GM19043 (cell line): ENCODE measurements at regions not wholly inside any gene's neighbourhood (a gene's known extent, or its start where the extent isn't known, plus 50 kb on each side); places are given as distances from the start of the nearest gene placed in this dataset.
"Not testable (repeated sequence)": the region's sequence is repeated elsewhere in the genome, so short reads cannot be mapped to it uniquely, and the experiment has no call there.

Experiments used
- ATAC-seq: cut with Tn5 transposase; IDR thresholded peaks from one replicate; pipeline ENCODE4 v1.9.1; 2021; ENCODE audit warnings: low read depth; ENCODE audit not compliant: unreplicated experiment

- no peak for ATAC-seq
Observed at GRCh38 chr4:1544861-1545281, 138.6 kb upstream of the NKX1-1 start.

DNA sequence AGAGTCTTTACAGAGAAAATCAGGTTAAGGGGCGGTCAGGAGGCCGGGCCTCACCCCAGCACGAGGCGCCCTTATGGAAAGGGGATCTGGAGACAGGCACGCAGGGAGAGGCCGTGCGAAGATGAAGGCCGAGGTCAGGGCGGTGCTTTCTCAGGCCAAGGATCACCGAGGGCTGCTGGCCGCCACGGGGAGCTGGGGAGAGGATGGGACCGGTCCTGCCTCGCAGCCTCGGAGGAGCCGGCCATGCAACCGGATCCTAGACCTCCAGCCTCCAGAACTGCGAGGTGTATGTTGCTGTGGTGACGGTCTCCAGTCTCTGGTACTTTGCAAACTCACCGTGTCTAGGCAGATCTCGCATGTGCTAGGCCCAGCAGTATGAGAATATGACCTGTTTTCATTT lies 138.2 kb upstream of the NKX1-1 start:
- not testable (repeated sequence) for ATAC-seq

DNA sequence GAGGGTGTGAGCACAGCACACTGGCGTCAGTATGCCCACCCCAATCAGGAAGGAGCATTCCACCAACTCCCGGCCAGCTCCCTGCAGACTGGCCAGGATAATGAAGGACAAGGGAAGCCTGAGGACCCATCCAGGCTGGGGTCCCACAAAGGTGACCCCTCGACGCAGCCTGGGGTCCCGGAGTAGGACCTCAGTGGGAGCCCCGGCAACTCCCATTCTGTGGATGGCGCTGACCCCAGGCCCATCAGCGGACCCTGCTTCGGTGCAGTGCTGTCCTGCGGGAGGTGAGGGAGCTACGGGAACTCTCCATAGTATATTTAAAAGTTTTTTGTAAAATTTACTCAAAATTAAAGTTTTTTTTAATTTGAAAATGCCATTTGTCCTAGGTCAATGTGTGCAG lies 137.7 kb upstream of the NKX1-1 start:
- ATAC-seq = no peak

- no peak for ATAC-seq
Observed at GRCh38 chr4:1543561-1543960, 137.3 kb upstream of the NKX1-1 start.

DNA sequence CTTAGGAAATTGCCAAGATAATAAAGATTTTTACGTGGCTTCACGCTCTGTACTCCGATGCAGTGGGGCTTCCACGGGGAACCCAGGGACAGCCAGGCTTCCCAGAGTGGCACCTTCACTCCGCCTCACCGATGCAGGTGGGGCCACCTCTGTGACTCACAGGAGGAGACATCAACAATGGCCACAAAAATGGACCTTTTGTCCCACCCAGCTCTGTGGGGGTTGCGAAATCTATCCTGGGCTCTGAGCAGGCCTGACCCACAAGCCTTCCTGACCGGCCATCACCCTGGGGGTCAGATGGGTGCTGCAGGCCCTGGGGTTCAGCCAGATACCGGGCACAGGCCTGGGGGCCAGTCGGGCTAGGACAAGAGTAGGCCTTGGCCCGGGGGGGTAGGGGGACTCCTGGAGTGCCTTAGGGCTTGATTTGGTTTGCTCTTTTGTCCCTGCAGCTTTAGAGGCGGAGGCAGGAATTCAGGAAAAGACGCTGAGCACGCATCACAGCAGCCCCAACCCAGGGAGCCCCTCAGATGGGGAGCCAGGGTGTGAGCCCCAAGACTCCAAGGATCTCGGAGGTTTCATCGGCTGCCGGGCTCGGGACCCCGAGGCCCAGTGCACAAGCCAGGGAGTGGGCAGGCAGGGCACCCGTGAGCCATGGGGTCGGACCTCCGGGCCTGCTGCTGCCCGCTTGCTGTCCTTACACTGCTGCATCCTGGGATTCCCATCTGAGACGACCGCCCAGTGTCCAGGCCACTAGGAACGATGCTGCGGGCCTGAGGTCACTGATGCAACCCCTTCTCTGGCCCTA lies 136.5 kb upstream of the NKX1-1 start:
- ATAC-seq = no peak

DNA sequence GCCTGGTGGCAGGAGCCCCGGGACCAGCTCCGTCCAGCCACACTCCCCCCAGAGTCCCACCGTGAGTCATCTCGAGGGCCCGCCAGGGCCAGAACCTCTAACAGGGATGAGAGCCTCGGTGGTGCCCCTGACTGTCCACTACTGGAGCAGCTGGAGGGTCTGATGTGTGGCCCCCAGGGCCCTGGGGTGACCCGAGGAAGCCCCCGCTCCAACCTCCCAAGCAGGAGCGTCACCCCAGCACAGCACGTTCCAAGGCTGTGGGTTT lies 135.9 kb upstream of the NKX1-1 start:
- ATAC-seq = no peak

- ATAC-seq = no peak
Observed at GRCh38 chr4:1541449-1542225, 135.4 kb upstream of the NKX1-1 start.

- no peak for ATAC-seq
Observed at GRCh38 chr4:1540601-1541375, 134.5 kb upstream of the NKX1-1 start.

GRCh38 chr4:1539859-1540600 lies 133.8 kb upstream of the NKX1-1 start:
- no peak for ATAC-seq

- ATAC-seq = no peak
Observed at GRCh38 chr4:1538941-1539772, 132.9 kb upstream of the NKX1-1 start.

- ATAC-seq = no peak
Observed at GRCh38 chr4:1538096-1538410, 131.8 kb upstream of the NKX1-1 start.

DNA sequence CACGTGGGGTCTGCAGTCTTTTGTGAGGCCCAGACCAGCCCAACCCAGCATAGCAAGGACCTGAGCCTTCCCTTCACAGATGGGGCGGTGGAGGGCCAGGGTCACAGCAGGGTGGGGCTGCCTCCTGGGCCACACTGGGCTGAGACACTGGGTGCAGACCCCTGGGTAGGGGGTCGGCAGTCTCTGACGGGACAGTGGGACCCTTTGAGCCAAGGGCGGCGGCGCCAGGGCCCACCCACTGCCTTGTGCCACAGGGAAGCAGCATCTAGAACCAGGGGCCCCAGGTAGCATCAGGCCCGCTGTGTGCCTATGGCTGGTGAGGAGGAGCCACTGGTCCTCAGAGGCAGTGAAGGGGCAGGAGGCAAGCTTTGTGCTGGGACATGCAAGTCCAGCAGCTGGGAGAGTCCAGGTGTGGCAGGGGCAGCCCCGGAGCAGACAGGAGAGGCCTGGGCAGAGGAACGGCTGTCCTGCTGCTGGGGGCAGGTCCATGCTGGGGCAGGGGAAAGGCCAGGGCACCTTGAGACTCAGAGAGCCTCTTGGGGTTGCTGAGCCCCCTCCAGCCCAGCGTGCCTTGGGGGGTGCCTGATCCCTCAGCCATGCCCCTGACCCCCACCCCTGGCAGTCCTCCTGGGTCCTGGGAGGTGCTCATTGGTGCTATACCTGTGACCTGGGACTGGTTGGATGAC lies 131.3 kb upstream of the NKX1-1 start:
- ATAC-seq = no peak

- no peak for ATAC-seq
Observed at GRCh38 chr4:1536579-1537409, 130.6 kb upstream of the NKX1-1 start.

- no peak for ATAC-seq
Observed at GRCh38 chr4:1535926-1536578, 129.8 kb upstream of the NKX1-1 start.

DNA sequence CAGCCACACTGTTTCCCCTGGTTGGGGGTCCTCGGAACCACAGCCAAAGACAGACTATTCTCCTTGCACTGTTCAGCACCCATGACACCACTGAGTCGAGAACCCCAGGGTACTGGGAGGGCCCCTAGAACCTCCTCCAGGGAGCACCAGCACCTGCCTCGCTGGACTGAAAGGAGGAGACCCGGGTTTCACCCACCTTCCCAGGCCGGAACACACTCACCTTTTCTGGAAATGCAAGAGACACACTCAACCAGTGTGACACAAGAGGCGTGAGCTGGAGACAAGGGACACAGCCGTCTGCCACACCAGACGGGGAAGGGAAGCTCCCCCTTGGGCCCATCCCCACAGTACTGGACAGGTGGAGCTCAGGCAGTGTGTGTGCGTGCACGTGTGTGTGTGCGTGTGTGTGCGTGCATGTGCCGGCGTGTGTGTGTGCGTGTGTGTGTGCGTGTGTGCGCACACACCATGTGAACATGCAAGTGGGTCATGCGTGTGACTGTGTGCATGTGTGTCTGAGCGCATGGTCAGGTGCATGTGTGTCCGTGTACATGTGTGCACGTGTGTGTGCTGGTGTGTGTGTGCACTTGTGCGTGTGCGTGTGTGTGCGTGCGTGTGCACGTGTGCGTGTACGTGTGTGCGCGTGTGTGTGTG lies 128.8 kb upstream of the NKX1-1 start:
- no peak for ATAC-seq

DNA sequence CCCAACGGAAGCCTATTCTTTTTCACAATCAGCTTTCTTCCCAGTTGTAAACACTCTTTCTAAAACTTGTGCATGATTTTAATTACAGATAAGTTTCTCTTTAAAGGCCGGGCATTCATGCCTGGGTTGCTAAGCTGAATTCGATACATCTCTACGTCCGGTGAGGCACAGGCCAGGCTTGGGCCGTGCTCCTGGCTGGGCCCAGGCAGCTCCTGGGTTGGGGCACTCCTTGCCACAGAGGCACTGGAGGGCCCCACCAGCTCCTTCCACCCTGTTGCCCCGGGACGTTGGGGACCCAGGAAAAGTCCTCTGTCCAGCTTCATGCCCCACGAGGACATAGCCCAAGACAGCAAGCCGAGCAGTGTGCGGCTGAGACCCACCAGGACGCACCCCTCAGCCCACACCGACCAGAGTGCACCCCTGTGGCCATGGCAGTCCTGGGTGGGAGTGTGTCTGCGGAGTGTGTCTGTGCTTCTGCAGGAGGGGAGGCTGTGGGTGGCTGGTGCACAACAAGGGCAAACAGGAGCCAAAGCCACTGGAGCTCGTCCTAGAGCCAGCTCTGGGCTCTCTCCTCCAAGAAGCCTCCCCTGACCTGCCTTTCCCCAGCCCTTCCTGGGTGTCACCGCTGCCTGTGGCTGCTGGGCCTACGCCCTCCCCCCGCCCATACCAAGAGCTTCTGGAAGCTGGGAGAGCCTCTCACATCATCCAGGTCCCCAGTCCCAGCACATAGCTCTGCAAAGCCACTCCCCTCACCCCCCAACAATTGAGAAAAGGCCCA lies 128.0 kb upstream of the NKX1-1 start:
- ATAC-seq = no peak

GRCh38 chr4:1533501-1534064 lies 127.3 kb upstream of the NKX1-1 start:
- ATAC-seq = no peak
